Activated naive CD8-positive, alpha-beta T cell treated with anti-CD3 and anti-CD28 coated beads, Interleukin-2, amount 50 U/mL, for 24 hours (primary cell): ENCODE measurements at regions not wholly inside any gene's neighbourhood (a gene's known extent, or its start where the extent isn't known, plus 50 kb on each side); places are given as distances from the start of the nearest gene placed in this dataset.

Experiments used
- ATAC-seq: fragments of 150-1000 bp; cut with Tn5 transposase; one replicate; pipeline ENCODE4 v1.10.0; 2021
- DNase-seq: peaks from one replicate; pipeline ENCODE4 v3.0.0; 2021
- H3K27ac Mint-ChIP-seq: one replicate; pipeline ENCODE4 v1.8.0; 2021; ENCODE audit warnings: mild to moderate bottlenecking, mixed read lengths
- H3K27me3 Mint-ChIP-seq: one replicate; pipeline ENCODE4 v1.8.0; 2021; ENCODE audit warnings: mixed read lengths
- H3K36me3 Mint-ChIP-seq: one replicate; pipeline ENCODE4 v1.8.0; 2021; ENCODE audit warnings: low read depth, mixed read lengths
- H3K4me1 Mint-ChIP-seq: one replicate; pipeline ENCODE4 v1.8.0; 2021; ENCODE audit warnings: mixed read lengths
- H3K4me3 Mint-ChIP-seq: one replicate; pipeline ENCODE4 v1.8.0; 2021; ENCODE audit warnings: mild to moderate bottlenecking, moderate library complexity, mixed read lengths
- H3K9me3 Mint-ChIP-seq: one replicate; pipeline ENCODE4 v1.8.0; 2021; ENCODE audit warnings: mixed read lengths

DNA sequence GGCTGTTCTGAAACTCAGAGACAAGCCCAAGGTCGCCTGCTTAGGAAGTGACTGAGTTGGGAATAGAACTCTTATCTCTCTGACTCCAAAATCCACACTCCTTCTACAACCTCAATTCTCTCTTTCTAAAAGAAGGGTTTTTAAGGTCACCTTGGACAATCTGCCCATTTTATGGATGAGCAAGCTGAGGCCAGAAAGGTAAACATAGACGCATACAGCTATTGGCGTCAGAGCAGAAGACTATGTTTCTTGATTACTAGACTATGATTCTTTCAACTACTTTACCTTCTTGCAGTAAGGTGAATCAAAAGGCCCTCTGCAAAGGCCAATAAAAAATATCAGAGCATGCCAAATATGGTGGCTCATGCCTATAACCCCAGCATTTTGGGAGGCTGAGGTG is 276.6 kb downstream of the CLIC5 start:
- H3K4me1 Mint-ChIP-seq, result peaks cover 60% of the 10 kb centered on the region
- peaks cover 3% of the 10 kb centered on the region for H3K36me3 Mint-ChIP-seq

DNA sequence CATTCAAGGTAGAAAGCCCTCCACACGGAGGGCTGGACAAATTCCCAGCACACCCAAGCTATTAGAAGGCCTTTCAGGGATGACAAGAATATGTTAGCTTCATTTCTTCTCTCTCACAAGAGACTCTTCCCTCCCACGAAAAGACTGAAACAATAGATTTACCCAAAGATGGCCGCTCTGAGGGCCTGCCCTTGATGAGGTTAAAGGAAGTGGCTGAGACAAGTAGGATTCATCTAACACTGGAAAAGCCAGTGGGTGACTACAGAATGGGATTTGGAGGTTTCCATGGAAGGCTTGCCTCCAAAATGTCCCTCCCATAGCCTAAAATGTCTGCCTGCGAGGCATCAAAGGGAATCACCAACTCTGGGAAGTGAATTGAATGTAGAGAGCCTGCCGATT is 277.6 kb downstream of the CLIC5 start:
- ATAC-seq (no peak), DNase-seq (no peak)
- Mint-ChIP-seq H3K27me3 (peaks cover 10% of the 10 kb centered on the region), H3K9me3 (no peaks in the 10 kb centered on the region), H3K27ac (peak overlapping the region; percentile 89), H3K4me3 (peak overlapping the region; percentile 9), H3K36me3 (peaks cover 3% of the 10 kb centered on the region), H3K4me1 (peaks cover 65% of the 10 kb centered on the region)

More for the DNA sequence above, 276.6 kb downstream of the CLIC5 start:
- ATAC-seq (no peak), DNase-seq (no peak)
- Mint-ChIP-seq H3K27me3 (peaks cover 8% of the 10 kb centered on the region), H3K9me3 (no peaks in the 10 kb centered on the region), H3K4me3 (no peak overlapping the region), H3K27ac (no peak overlapping the region)

GRCh38 chr6:45737331-45738056 is 278.2 kb downstream of the CLIC5 start:
- peaks cover 3% of the 10 kb centered on the region for H3K36me3 Mint-ChIP-seq
- H3K27me3 Mint-ChIP-seq, result peaks cover 12% of the 10 kb centered on the region
- H3K27ac Mint-ChIP-seq, result peak overlapping the region; percentile 89
- H3K9me3 Mint-ChIP-seq, result no peaks in the 10 kb centered on the region
- peak overlapping the region; percentile 9 for H3K4me3 Mint-ChIP-seq
- ATAC-seq (peak; percentile 58), DNase-seq (no peak)
- H3K4me1 Mint-ChIP-seq, result peaks cover 64% of the 10 kb centered on the region

- DNase-seq (no peak), ATAC-seq (peak; percentile 85)
- Mint-ChIP-seq H3K9me3 (no peaks in the 10 kb centered on the region), H3K4me1 (peaks cover 51% of the 10 kb centered on the region), H3K36me3 (peaks cover under 1% of the 10 kb centered on the region), H3K27ac (peak overlapping the region; percentile 89), H3K4me3 (no peak overlapping the region), H3K27me3 (peaks cover 12% of the 10 kb centered on the region)
Observed at GRCh38 chr6:45736134-45736533, 279.5 kb downstream of the CLIC5 start.

DNA sequence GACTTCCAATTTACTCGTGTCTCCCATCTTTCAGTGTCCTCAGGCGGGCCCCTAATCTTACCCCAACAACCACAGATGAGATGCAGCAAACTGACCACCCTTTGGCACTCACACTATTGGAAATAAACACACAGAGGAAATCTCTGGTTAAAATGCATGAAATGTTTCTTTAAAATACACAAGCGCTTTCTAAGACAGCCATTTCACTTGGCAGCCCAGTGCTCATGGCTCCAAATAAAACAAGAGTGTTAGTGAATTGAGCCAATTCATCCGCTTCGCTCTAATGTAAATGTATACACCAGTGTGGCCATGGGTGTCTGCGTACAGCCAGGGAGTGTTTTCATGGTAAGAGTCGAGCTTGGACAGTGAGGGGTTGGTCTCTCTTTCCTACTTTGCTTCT is 282.9 kb downstream of the CLIC5 start:
- ATAC-seq, result no peak

GRCh38 chr6:45730232-45730631 is 285.4 kb downstream of the CLIC5 start:
- H3K27me3 Mint-ChIP-seq, result peaks cover 6% of the 10 kb centered on the region
- H3K27ac Mint-ChIP-seq, result no peak overlapping the region
- no peak for DNase-seq
- no peak overlapping the region for H3K4me3 Mint-ChIP-seq
- no peaks in the 10 kb centered on the region for H3K9me3 Mint-ChIP-seq
- no peak for ATAC-seq
- peaks cover 11% of the 10 kb centered on the region for H3K4me1 Mint-ChIP-seq
- H3K36me3 Mint-ChIP-seq, result no peaks in the 10 kb centered on the region

More for the DNA sequence above, 282.9 kb downstream of the CLIC5 start:
- no peaks in the 10 kb centered on the region for H3K36me3 Mint-ChIP-seq
- no peak overlapping the region for H3K27ac Mint-ChIP-seq
- peaks cover 12% of the 10 kb centered on the region for H3K27me3 Mint-ChIP-seq
- no peaks in the 10 kb centered on the region for H3K9me3 Mint-ChIP-seq
- H3K4me3 Mint-ChIP-seq, result no peak overlapping the region
- peaks cover 35% of the 10 kb centered on the region for H3K4me1 Mint-ChIP-seq
- DNase-seq, result no peak

GRCh38 chr6:45728674-45729073 is 287.0 kb downstream of the CLIC5 start:
- Mint-ChIP-seq H3K27ac (no peak overlapping the region), H3K36me3 (no peaks in the 10 kb centered on the region), H3K4me3 (no peak overlapping the region), H3K9me3 (no peaks in the 10 kb centered on the region), H3K4me1 (peaks cover 8% of the 10 kb centered on the region), H3K27me3 (peaks cover 3% of the 10 kb centered on the region)
- DNase-seq (no peak), ATAC-seq (no peak)

DNA sequence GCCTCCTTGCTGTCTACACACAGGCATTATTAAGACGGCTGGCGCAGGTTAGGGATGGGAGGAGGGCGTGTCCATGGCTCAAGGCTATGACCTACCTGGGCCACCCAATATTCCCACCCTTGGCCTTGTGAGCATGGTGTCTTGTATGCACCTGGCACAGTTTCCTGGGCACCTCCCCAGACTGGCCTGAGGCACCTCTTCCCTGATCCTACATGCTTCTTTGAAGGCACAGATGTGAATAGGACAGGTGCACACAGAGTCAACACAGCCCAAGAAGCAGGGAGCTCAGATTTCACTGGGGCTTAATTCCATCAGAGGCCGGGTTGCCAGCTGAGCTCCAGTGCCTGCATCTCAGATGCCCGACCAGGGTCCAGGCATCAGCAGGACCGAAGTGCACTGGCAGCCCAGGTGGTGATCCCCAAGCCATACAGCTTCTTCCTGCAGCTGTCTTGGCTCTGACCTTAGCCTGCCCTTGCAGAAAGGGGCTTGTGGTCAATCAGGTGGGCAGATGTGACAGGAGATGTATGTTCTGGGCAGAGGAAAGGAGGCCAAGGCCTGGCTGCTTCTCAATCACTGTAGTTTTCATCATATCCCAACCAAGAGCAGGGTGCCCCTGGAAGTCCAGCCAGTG is 287.7 kb downstream of the CLIC5 start:
- no peak overlapping the region for H3K4me3 Mint-ChIP-seq
- no peak overlapping the region for H3K27ac Mint-ChIP-seq
- H3K27me3 Mint-ChIP-seq, result peaks cover 2% of the 10 kb centered on the region
- DNase-seq (no peak), ATAC-seq (no peak)
- peaks cover 3% of the 10 kb centered on the region for H3K4me1 Mint-ChIP-seq
- peaks cover under 1% of the 10 kb centered on the region for H3K36me3 Mint-ChIP-seq
- H3K9me3 Mint-ChIP-seq, result peaks cover 3% of the 10 kb centered on the region

DNA sequence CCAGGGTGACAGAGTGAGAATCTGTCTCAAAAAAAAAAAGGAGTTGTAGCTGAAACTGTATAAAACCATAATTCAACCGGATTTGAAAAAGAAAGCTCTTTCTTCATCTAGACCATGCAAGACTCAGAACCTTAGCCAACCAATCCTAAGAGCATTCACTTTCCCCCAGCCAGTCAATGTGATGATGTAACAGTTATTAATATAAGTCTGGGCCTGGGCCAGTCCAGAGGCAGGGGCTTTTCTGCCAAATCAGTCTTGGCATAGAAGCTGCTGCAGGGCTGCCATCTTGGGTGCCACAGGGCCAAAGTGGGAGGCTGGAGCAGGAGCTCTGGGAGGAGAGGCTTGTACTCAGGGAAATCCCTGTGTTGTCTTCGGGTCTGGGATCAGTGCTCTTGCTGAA is 288.4 kb downstream of the CLIC5 start:
- H3K9me3 Mint-ChIP-seq, result peaks cover 6% of the 10 kb centered on the region
- no peak for DNase-seq
- ATAC-seq, result no peak

DNA sequence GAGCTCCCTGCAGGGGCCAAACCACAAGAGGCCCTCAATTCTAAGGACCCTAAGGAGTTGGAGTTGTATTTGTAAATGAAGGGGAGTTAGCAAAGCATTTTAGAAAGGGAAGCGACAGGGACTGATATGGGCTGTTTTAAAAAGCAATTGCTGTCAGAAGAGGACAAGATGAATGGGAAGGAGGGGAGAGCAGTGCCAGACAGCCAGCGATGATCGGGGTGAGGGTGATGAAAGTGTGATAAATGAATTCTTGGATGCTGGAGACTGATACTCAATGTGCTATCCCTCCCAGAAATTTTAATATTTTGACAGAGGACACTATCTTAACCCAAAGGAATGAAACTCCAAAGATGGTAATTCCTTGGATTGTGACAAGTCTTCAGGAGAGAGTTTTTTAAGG is 289.2 kb downstream of the CLIC5 start:
- Mint-ChIP-seq H3K27me3 (no peaks in the 10 kb centered on the region), H3K36me3 (peaks cover 3% of the 10 kb centered on the region), H3K9me3 (peaks cover 6% of the 10 kb centered on the region), H3K27ac (no peak overlapping the region), H3K4me1 (peaks cover 2% of the 10 kb centered on the region), H3K4me3 (no peak overlapping the region)
- no peak for DNase-seq
- ATAC-seq, result no peak

More for the DNA sequence above, 288.4 kb downstream of the CLIC5 start:
- Mint-ChIP-seq H3K36me3 (peaks cover 3% of the 10 kb centered on the region), H3K27me3 (no peaks in the 10 kb centered on the region), H3K4me3 (no peak overlapping the region), H3K4me1 (peaks cover 2% of the 10 kb centered on the region), H3K27ac (no peak overlapping the region)

DNA sequence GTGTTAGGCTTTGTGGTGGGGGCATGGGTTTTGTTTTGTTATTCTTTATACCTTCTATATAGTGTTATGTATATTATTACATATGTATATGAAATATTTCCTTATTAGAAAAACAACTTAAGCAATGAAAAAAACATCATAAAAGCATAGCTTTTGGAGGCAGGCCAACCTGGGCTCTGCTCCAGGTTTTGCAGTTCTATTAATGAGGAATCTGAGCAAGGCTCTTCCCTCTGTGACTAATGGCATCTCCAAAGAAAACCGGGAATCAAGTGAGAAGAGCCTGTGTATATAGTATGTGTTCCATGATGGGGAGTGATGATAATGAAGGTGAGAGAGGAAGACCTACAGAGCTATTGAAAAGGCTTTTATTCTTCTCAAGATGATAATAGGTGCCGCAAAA is 291.1 kb downstream of the CLIC5 start:
- Mint-ChIP-seq H3K4me3 (no peak overlapping the region), H3K27ac (no peak overlapping the region), H3K9me3 (peaks cover 6% of the 10 kb centered on the region), H3K36me3 (peaks cover 3% of the 10 kb centered on the region), H3K4me1 (no peaks in the 10 kb centered on the region), H3K27me3 (no peaks in the 10 kb centered on the region)
- ATAC-seq, result no peak
- no peak for DNase-seq

DNA sequence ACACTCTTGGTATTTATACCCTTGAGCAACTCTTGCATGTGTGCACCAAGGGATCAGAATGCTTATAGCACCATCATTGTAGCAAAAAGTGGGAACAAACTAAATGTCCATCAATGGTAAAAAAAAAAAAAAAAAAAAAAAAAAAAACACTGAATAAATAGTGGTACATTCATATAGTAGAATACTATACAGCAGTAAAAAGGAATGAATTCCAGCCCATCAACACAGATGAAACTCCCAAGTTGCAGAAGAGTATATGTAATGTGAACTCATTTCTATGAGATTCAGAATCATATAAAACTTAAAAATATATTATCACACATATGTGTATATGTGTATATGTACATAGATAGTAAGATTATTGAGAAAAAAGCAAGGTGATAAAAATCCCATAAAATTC is 291.6 kb downstream of the CLIC5 start:
- Mint-ChIP-seq H3K36me3 (peaks cover 3% of the 10 kb centered on the region), H3K4me3 (no peak overlapping the region), H3K9me3 (peaks cover 6% of the 10 kb centered on the region), H3K27ac (no peak overlapping the region), H3K27me3 (peaks cover 2% of the 10 kb centered on the region), H3K4me1 (no peaks in the 10 kb centered on the region)
- no peak for ATAC-seq
- no peak for DNase-seq

DNA sequence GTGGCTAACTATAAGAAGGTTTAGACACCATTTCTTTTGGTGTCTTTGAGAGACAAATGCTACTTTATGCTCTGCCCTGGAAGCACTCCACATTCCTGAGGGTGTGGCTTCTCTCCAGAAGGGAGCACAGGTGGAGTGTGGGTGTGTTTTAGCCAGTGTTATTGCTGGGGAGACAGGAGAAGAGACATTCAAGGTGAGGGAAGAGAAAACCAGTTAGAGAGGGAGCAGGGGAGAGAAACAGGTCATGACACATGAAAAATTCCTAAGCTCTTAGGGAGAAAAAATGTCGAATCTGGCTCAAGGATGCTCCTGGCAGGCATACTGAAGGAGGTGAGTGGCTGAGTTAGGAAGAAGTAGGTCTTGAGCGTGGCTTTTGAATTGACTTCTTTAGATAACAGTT is 292.8 kb downstream of the CLIC5 start:
- ATAC-seq, result no peak
- Mint-ChIP-seq H3K4me1 (peaks cover 3% of the 10 kb centered on the region), H3K27me3 (peaks cover 5% of the 10 kb centered on the region), H3K9me3 (peaks cover 6% of the 10 kb centered on the region), H3K4me3 (no peak overlapping the region), H3K27ac (no peak overlapping the region), H3K36me3 (peaks cover 3% of the 10 kb centered on the region)
- DNase-seq, result no peak

DNA sequence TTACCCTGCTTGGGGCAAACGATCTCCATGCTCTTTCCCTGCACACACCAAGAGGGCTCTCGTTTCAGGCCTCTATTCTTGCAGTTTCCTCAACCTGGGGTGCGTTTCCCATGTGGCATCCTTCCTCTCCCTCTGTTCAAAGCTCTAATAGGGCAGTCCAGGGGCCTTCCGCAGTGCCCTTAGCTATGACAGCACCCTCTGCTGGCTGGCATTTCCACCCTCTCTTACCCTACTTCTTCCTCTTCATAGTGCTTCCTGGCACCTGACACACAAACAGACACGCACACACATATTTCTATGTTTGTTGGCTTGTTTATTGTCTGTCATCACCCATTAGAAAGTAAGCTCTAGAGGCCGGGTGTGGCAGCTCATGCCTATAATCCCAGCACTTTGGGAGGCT is 294.0 kb downstream of the CLIC5 start:
- Mint-ChIP-seq H3K36me3 (peaks cover 3% of the 10 kb centered on the region), H3K27me3 (peaks cover 5% of the 10 kb centered on the region), H3K27ac (no peak overlapping the region), H3K4me3 (no peak overlapping the region), H3K9me3 (peaks cover 6% of the 10 kb centered on the region), H3K4me1 (peaks cover 11% of the 10 kb centered on the region)
- ATAC-seq (no peak), DNase-seq (no peak)

DNA sequence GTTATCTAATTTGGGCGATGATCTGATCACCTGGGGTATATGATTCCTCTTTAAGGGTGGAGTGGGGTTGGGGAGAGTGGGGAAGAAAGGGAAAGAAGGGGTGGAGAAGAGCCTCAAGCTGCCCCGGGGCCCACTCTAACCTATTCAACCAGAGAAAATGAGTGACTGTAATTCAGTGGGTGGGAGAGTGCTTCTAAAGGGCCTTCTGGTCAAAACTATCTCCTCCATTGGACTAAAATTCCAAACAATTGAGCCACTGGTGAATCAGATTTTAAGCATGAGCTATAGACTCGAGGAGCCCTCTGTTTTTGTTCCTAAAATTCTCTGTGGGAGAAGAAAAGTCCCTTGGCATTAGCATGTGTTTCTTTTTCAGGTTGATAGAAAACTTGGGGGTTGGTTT is 296.8 kb downstream of the CLIC5 start:
- Mint-ChIP-seq H3K27me3 (peaks cover 5% of the 10 kb centered on the region), H3K27ac (no peak overlapping the region), H3K9me3 (peaks cover 6% of the 10 kb centered on the region), H3K36me3 (peaks cover 3% of the 10 kb centered on the region), H3K4me3 (no peak overlapping the region), H3K4me1 (peaks cover 37% of the 10 kb centered on the region)
- ATAC-seq (no peak), DNase-seq (no peak)
